Neuronal stem cell (in vitro differentiated cells): ENCODE measurements at regions not wholly inside any gene's neighbourhood (a gene's known extent, or its start where the extent isn't known, plus 50 kb on each side); places are given as distances from the start of the nearest gene placed in this dataset.

Experiments
- DNase-seq: peaks from one replicate; pipeline ENCODE4 v3.0.0-alpha.2; 2013; ENCODE audit warnings: low spot score
- H2AFZ ChIP-seq: one replicate; pipeline ENCODE4 v1.6.1; 2013; ENCODE audit warnings: mild to moderate bottlenecking, low read length, inconsistent platforms
- H2AK5ac ChIP-seq: 2 replicates; pipeline ENCODE4 v1.6.1; 2013; ENCODE audit warnings: low read depth, mild to moderate bottlenecking, inconsistent platforms, low read length, moderate library complexity, mixed read lengths
- H2BK120ac ChIP-seq: 2 replicates; pipeline ENCODE4 v1.6.1; 2013; ENCODE audit warnings: low read depth, mild to moderate bottlenecking, inconsistent platforms, low read length, moderate library complexity, mixed read lengths
- H2BK12ac ChIP-seq: one replicate; pipeline ENCODE4 v1.6.1; 2013; ENCODE audit warnings: low read length, inconsistent platforms
- H2BK15ac ChIP-seq: 2 replicates; pipeline ENCODE4 v1.6.1; 2013; ENCODE audit warnings: mild to moderate bottlenecking, low read length, inconsistent platforms, mixed read lengths
- H2BK5ac ChIP-seq: one replicate; pipeline ENCODE4 v1.6.1; 2013; ENCODE audit warnings: inconsistent platforms, mild to moderate bottlenecking, low read length, moderate library complexity
- H3K14ac ChIP-seq: one replicate; pipeline ENCODE4 v1.6.1; 2013; ENCODE audit warnings: low read length, inconsistent platforms
- H3K18ac ChIP-seq: 2 replicates; pipeline ENCODE4 v1.6.1; 2013; ENCODE audit warnings: low read length, inconsistent platforms
- H3K23ac ChIP-seq: 2 replicates; pipeline ENCODE4 v1.6.1; 2013; ENCODE audit warnings: low read depth, mild to moderate bottlenecking, mixed read lengths, low read length, inconsistent platforms; ENCODE audit not compliant: poor library complexity
- H3K27ac ChIP-seq: replicated peaks from 3 replicates; pipeline ENCODE4 v1.5.1; 2013; ENCODE audit warnings: low read length, inconsistent platforms
- H3K27me3 ChIP-seq, 3 experiments: 2 replicates each; pipeline ENCODE4 v1.6.1; 2013; ENCODE audit warnings: low read length in 3 of 3, mild to moderate bottlenecking in 2 of 3, inconsistent platforms in 1 of 3, low read depth in 1 of 3, mixed read lengths in 1 of 3, moderate library complexity in 1 of 3; ENCODE audit not compliant: control insufficient read depth in 3 of 3, insufficient read depth in 3 of 3
- H3K36me3 ChIP-seq, 2 donors: replicated peaks in 1 of 2; 2 replicates each; pipeline ENCODE4 v1.6.1; 2013; ENCODE audit warnings: low read length in 2 of 2; ENCODE audit not compliant: control insufficient read depth in 2 of 2, insufficient read depth in 2 of 2
- H3K4ac ChIP-seq: 2 replicates; pipeline ENCODE4 v1.6.1; 2013; ENCODE audit warnings: inconsistent platforms, mild to moderate bottlenecking, low read length, moderate library complexity
- H3K4me1 ChIP-seq, 2 donors: 1 replicate in 1 of 2; 2 replicates in 1 of 2; pipeline ENCODE4 v1.6.1; 2013; ENCODE audit warnings: low read length in 2 of 2, low read depth in 1 of 2; ENCODE audit not compliant: control insufficient read depth in 2 of 2, insufficient read depth in 1 of 2
- H3K4me2 ChIP-seq: one replicate; pipeline ENCODE4 v1.6.1; 2013; ENCODE audit warnings: mild to moderate bottlenecking, low read length, inconsistent platforms; ENCODE audit not compliant: insufficient read depth, poor library complexity, severe bottlenecking
- H3K4me3 ChIP-seq, 2 donors: 2 replicates each; pipeline ENCODE4 v1.5.1; 2013; ENCODE audit warnings: low read length in 2 of 2, mild to moderate bottlenecking in 2 of 2, inconsistent platforms in 1 of 2, moderate library complexity in 1 of 2
- H3K79me1 ChIP-seq: one replicate; pipeline ENCODE4 v1.6.1; 2013; ENCODE audit warnings: low read depth, mild to moderate bottlenecking, inconsistent platforms, low read length, moderate library complexity
- H3K9ac ChIP-seq: one replicate; pipeline ENCODE4 v1.6.1; 2013; ENCODE audit warnings: mild to moderate bottlenecking, low read depth, low read length, inconsistent platforms; ENCODE audit not compliant: poor library complexity
- H3K9me3 ChIP-seq, 2 donors: replicated peaks in 1 of 2; 2 replicates each; pipeline versions ENCODE3 to v1.6.1; 2013; ENCODE audit warnings: low read length in 2 of 2, mild to moderate bottlenecking in 2 of 2, inconsistent platforms in 1 of 2, low read depth in 1 of 2, mixed read lengths in 1 of 2, moderate library complexity in 1 of 2; ENCODE audit not compliant: control insufficient read depth in 2 of 2, insufficient read depth in 1 of 2
- H4K8ac ChIP-seq: one replicate; pipeline ENCODE4 v1.6.1; 2013; ENCODE audit warnings: low read depth, mild to moderate bottlenecking, inconsistent platforms, low read length, moderate library complexity
- H4K91ac ChIP-seq: one replicate; pipeline ENCODE4 v1.6.1; 2013; ENCODE audit warnings: low read length, low read depth, mild to moderate bottlenecking, inconsistent platforms; ENCODE audit not compliant: poor library complexity
- WGBS, 2 donors: extraction: QIAGEN DNeasy Blood & Tissue Kit; methylation state at CpG; one replicate each; pipeline ENCODE4 v1.1.7; 2013; ENCODE audit warnings: missing lambda C conversion rate in 2 of 2, mixed read lengths in 1 of 2; ENCODE audit not compliant: insufficient read length in 2 of 2, insufficient replicate concordance in 1 of 2; ENCODE audit errors: extremely low coverage in 2 of 2; 5-methylcytosine and 5-hydroxymethylcytosine counted together

- Histone ChIP-seq H3K27me3 (no peaks in the 10 kb centered on the region), H4K8ac (no peak overlapping the region), H2AFZ (no peak overlapping the region), H2BK120ac (no peak overlapping the region), H3K27ac (no peak overlapping the region), H3K4me1 (no peaks in the 10 kb centered on the region), H3K4me2 (no peak overlapping the region), H3K9ac (no peak overlapping the region), H3K79me1 (no peaks in the 10 kb centered on the region), H3K4ac (no peak overlapping the region), H3K36me3 (no peaks in the 10 kb centered on the region), H3K18ac (no peak overlapping the region), H2AK5ac (no peak overlapping the region), H3K23ac (no peak overlapping the region), H2BK15ac (no peak overlapping the region), H4K91ac (no peak overlapping the region), H3K14ac (no peak overlapping the region), H3K9me3 (no peaks in the 10 kb centered on the region), H2BK5ac (no peak overlapping the region), H2BK12ac (no peak overlapping the region), H3K4me3 (no peak overlapping the region)
- no CpG with 5 or more reads among the region's 1 CpG for WGBS, 2 donors
- no peak for DNase-seq
Observed at GRCh38 chr2:191748528-191749180, 70.7 kb downstream of the NABP1 start.

GRCh38 chr2:191749181-191749540 lies 71.2 kb downstream of the NABP1 start:
- H3K36me3 ChIP-seq = no peaks in the 10 kb centered on the region
- H2BK15ac ChIP-seq = no peak overlapping the region
- H3K9me3 ChIP-seq = no peaks in the 10 kb centered on the region
- no peak overlapping the region for H3K14ac ChIP-seq
- no peak overlapping the region for H3K4me3 ChIP-seq
- no peak overlapping the region for H3K4me2 ChIP-seq
- no peak overlapping the region for H3K9ac ChIP-seq
- DNase-seq = no peak
- H2BK12ac ChIP-seq = no peak overlapping the region
- H4K8ac ChIP-seq = no peak overlapping the region
- no peaks in the 10 kb centered on the region for H3K4me1 ChIP-seq
- H2AFZ ChIP-seq = no peak overlapping the region
- no peak overlapping the region for H2BK5ac ChIP-seq
- H3K23ac ChIP-seq = no peak overlapping the region
- H3K18ac ChIP-seq = no peak overlapping the region
- H3K27ac ChIP-seq = no peak overlapping the region
- no peak overlapping the region for H2AK5ac ChIP-seq
- no CpG with 5 or more reads among the region's 4 CpGs for WGBS, 2 donors
- H2BK120ac ChIP-seq = no peak overlapping the region
- no peaks in the 10 kb centered on the region for H3K27me3 ChIP-seq
- H3K4ac ChIP-seq = no peak overlapping the region
- H4K91ac ChIP-seq = no peak overlapping the region
- no peaks in the 10 kb centered on the region for H3K79me1 ChIP-seq

GRCh38 chr2:191754103-191754502 lies 76.2 kb downstream of the NABP1 start:
- no CpG with 5 or more reads among the region's 3 CpGs for WGBS, 2 donors
- no peak overlapping the region for H4K8ac ChIP-seq

GRCh38 chr2:191756761-191757160 lies 78.8 kb downstream of the NABP1 start:
- H2AK5ac ChIP-seq = no peak overlapping the region
- no peak overlapping the region for H3K4ac ChIP-seq
- H3K9ac ChIP-seq = no peak overlapping the region
- no peak overlapping the region for H3K4me2 ChIP-seq
- H3K9me3 ChIP-seq = no peaks in the 10 kb centered on the region
- H2BK5ac ChIP-seq = no peak overlapping the region
- no peak for DNase-seq
- peaks cover 0 to 3% (median 0%) of the 10 kb centered on the region in 3 experiments for H3K27me3 ChIP-seq
- no peak overlapping the region for H3K23ac ChIP-seq
- H3K27ac ChIP-seq = no peak overlapping the region
- H3K18ac ChIP-seq = no peak overlapping the region
- no peak overlapping the region for H3K14ac ChIP-seq
- WGBS, 2 donors = no CpG with 5 or more reads among the region's 4 CpGs
- no peak overlapping the region for H3K4me3 ChIP-seq
- no peak overlapping the region for H4K8ac ChIP-seq
- no peaks in the 10 kb centered on the region for H3K36me3 ChIP-seq
- H2AFZ ChIP-seq = no peak overlapping the region
- no peaks in the 10 kb centered on the region for H3K4me1 ChIP-seq
- H4K91ac ChIP-seq = no peak overlapping the region
- no peak overlapping the region for H2BK120ac ChIP-seq
- H2BK12ac ChIP-seq = no peak overlapping the region
- H2BK15ac ChIP-seq = no peak overlapping the region
- H3K79me1 ChIP-seq = no peaks in the 10 kb centered on the region

More at GRCh38 chr2:191754103-191754502, 76.2 kb downstream of the NABP1 start:
- no peak overlapping the region for H3K14ac ChIP-seq
- H3K4me2 ChIP-seq = no peak overlapping the region
- H3K27ac ChIP-seq = no peak overlapping the region
- no peak for DNase-seq
- H2BK12ac ChIP-seq = no peak overlapping the region
- no peak overlapping the region for H3K4me3 ChIP-seq
- no peak overlapping the region for H2BK15ac ChIP-seq
- no peaks in the 10 kb centered on the region for H3K9me3 ChIP-seq
- H3K36me3 ChIP-seq = no peaks in the 10 kb centered on the region
- H3K23ac ChIP-seq = no peak overlapping the region
- H3K27me3 ChIP-seq = peaks cover 0 to 3% (median 0%) of the 10 kb centered on the region in 3 experiments
- H3K18ac ChIP-seq = no peak overlapping the region
- H3K4me1 ChIP-seq = no peaks in the 10 kb centered on the region
- H3K79me1 ChIP-seq = no peaks in the 10 kb centered on the region
- no peak overlapping the region for H2BK5ac ChIP-seq
- H3K9ac ChIP-seq = no peak overlapping the region
- H2AFZ ChIP-seq = no peak overlapping the region
- no peak overlapping the region for H3K4ac ChIP-seq
- no peak overlapping the region for H4K91ac ChIP-seq
- no peak overlapping the region for H2AK5ac ChIP-seq
- no peak overlapping the region for H2BK120ac ChIP-seq
